ENCODE measurements at regions not wholly inside any gene's neighbourhood (a gene's known extent, or its start where the extent isn't known, plus 50 kb on each side); places are given as distances from the start of the nearest gene placed in this dataset.

GRCh38 chr2:2763351-2764000 is 432.4 kb upstream of the MYT1L start:
- TF ChIP-seq RXRA (IDR thresholded peaks at IDR 0.05; ENCODE audit: insufficient read depth, low read depth, low read length) (no peak), POLR2AphosphoS5 (IDR thresholded peaks at IDR 0.05; ENCODE audit: low read depth, low read length) (no peak), SP1 (IDR thresholded peaks at IDR 0.05; ENCODE audit: low read depth, low read length) (no peak), EZH2 (IDR thresholded peaks at IDR 0.05; ENCODE audit: low read depth, low read length, severe bottlenecking) (no peak), CHD2 (IDR thresholded peaks at IDR 0.05; ENCODE audit: low read length) (no peak), HDAC6 (IDR thresholded peaks at IDR 0.05; ENCODE audit: low read depth, low read length) (no peak), POLR2A (IDR thresholded peaks at IDR 0.05; ENCODE audit: control extremely low read depth in 1 of 2, low read depth in 2 of 2, low read length in 2 of 2) (no peak)
- TF ChIP-seq, protein P1, sequence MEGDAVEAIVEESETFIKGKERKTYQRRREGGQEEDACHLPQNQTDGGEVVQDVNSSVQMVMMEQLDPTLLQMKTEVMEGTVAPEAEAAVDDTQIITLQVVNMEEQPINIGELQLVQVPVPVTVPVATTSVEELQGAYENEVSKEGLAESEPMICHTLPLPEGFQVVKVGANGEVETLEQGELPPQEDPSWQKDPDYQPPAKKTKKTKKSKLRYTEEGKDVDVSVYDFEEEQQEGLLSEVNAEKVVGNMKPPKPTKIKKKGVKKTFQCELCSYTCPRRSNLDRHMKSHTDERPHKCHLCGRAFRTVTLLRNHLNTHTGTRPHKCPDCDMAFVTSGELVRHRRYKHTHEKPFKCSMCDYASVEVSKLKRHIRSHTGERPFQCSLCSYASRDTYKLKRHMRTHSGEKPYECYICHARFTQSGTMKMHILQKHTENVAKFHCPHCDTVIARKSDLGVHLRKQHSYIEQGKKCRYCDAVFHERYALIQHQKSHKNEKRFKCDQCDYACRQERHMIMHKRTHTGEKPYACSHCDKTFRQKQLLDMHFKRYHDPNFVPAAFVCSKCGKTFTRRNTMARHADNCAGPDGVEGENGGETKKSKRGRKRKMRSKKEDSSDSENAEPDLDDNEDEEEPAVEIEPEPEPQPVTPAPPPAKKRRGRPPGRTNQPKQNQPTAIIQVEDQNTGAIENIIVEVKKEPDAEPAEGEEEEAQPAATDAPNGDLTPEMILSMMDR (IDR thresholded peaks at IDR 0.05; ENCODE audit: control extremely low read depth in 1 of 3, insufficient read depth in 1 of 3, low read depth in 1 of 3, low read length in 3 of 3): no peak
- TF ChIP-seq, protein P2, sequence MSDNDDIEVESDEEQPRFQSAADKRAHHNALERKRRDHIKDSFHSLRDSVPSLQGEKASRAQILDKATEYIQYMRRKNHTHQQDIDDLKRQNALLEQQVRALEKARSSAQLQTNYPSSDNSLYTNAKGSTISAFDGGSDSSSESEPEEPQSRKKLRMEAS (IDR thresholded peaks at IDR 0.05): no peak
- TF ChIP-seq, protein P3, sequence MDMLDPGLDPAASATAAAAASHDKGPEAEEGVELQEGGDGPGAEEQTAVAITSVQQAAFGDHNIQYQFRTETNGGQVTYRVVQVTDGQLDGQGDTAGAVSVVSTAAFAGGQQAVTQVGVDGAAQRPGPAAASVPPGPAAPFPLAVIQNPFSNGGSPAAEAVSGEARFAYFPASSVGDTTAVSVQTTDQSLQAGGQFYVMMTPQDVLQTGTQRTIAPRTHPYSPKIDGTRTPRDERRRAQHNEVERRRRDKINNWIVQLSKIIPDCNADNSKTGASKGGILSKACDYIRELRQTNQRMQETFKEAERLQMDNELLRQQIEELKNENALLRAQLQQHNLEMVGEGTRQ (IDR thresholded peaks at IDR 0.05; ENCODE audit: low read length): no peak

Data from H1 (cell line).